HepG2 (cell line): ENCODE measurements at regions not wholly inside any gene's neighbourhood (a gene's known extent, or its start where the extent isn't known, plus 50 kb on each side); places are given as distances from the start of the nearest gene placed in this dataset.

Experiments used
- ATAC-seq: fragments of 200-7000 bp; cut with Tn5 transposase; 3 replicates; pipeline ENCODE4 v1.9.1; 2020; ENCODE audit warnings: mild to moderate bottlenecking, moderate library complexity
- BruUV-seq: library from RNA; stranded (reverse); fragments of 400-500 nt; replicated peaks from 2 replicates; lab custom pipeline; 2021; lab: Mats Ljungman, UMichigan
- CTCF ChIA-PET: fragments of 300-600 bp; formaldehyde crosslinking; extraction: SDS; loops from one replicate; lab custom pipeline; 2021; ENCODE audit warnings: low total read pairs, inconsistent platforms, low intra/inter-chr PET ratio; lab: Yijun Ruan, JAX
- POLR2A ChIA-PET: fragments of 350-600 bp; sonication (Branson Sonifier 250); formaldehyde crosslinking; loops from one replicate; lab custom pipeline; 2020; ENCODE audit warnings: antibody characterized with exemption, inconsistent platforms; lab: Yijun Ruan, JAX
- DNase-seq: peaks from one replicate; pipeline ENCODE4 v3.0.0-alpha.2; 2015; ENCODE audit warnings: low spot score
- FAIRE-seq: peaks from 3 replicates; lab custom pipeline; 2011; peaks lifted over from hg19 to GRCh38; lab: Jason Lieb, UNC
- H2AFZ ChIP-seq: one replicate; pipeline ENCODE4 v1.6.1; 2011; ENCODE audit warnings: low read length, inconsistent platforms
- H3K27ac ChIP-seq: fragments of 300-600 bp; 3 replicates; pipeline ENCODE4 v1.8.0; 2011; ENCODE audit warnings: mixed run types, mild to moderate bottlenecking, mixed read lengths, low read length, inconsistent platforms; ENCODE audit not compliant: insufficient read depth; ENCODE audit errors: extremely low read length
- H3K27me3 ChIP-seq, 2 experiments: fragments of 200-600 bp in 1 of 2; 2 replicates in 1 of 2; 3 replicates in 1 of 2; pipeline versions ENCODE4 v1.6.0 to v1.8.0; 2011; ENCODE audit warnings: low read length in 2 of 2, mild to moderate bottlenecking in 2 of 2, moderate library complexity in 2 of 2, inconsistent platforms in 1 of 2; ENCODE audit not compliant: insufficient read depth in 2 of 2, control insufficient read depth in 1 of 2
- H3K36me3 ChIP-seq, 2 experiments: fragments of 200-600 bp in 1 of 2; replicated peaks in 1 of 2; 2 replicates in 1 of 2; 3 replicates in 1 of 2; pipeline versions ENCODE4 v1.5.1 to v1.8.0; 2011; ENCODE audit warnings: low read length in 2 of 2, inconsistent platforms in 1 of 2; ENCODE audit not compliant: insufficient read depth in 2 of 2, control insufficient read depth in 1 of 2
- H3K4me1 ChIP-seq: 2 replicates; pipeline ENCODE4 v1.5.1; 2012; ENCODE audit warnings: low read length, inconsistent platforms; ENCODE audit not compliant: insufficient read depth
- H3K4me2 ChIP-seq: 2 replicates; pipeline ENCODE4 v1.6.0; 2011; ENCODE audit warnings: low read depth, low read length, inconsistent platforms
- H3K4me3 ChIP-seq, 3 experiments: fragments of 200-600 bp in 1 of 3; sonication (generic), shearing (Covaris generic) in 1 of 3; replicated peaks in 1 of 3; 2 replicates each; pipeline ENCODE4 v1.5.1; 2011 to 2016; ENCODE audit warnings: low read length in 3 of 3, inconsistent platforms in 2 of 3, low read depth in 2 of 3, mild to moderate bottlenecking in 2 of 3, control low read depth in 1 of 3, mixed read lengths in 1 of 3; ENCODE audit not compliant: insufficient read depth in 1 of 3
- H3K79me2 ChIP-seq: one replicate; pipeline ENCODE4 v1.6.1; 2011; ENCODE audit warnings: low read length, inconsistent platforms; ENCODE audit not compliant: insufficient read depth
- H3K9ac ChIP-seq: 2 replicates; pipeline ENCODE4 v1.6.0; 2011; ENCODE audit warnings: mild to moderate bottlenecking, low read depth, low read length, inconsistent platforms; ENCODE audit not compliant: insufficient read depth
- H3K9me3 ChIP-seq: 2 replicates; pipeline ENCODE4 v1.5.1; 2012; ENCODE audit warnings: mild to moderate bottlenecking, low read length
- H4K20me1 ChIP-seq: 2 replicates; pipeline ENCODE4 v1.6.0; 2011; ENCODE audit warnings: inconsistent platforms, mild to moderate bottlenecking, low read length, moderate library complexity; ENCODE audit not compliant: insufficient read depth
- DNMT1 ChIP-seq: sonication (generic); formaldehyde crosslinking; IDR thresholded peaks from 2 replicates; pipeline ENCODE4 v1.5.1; 2020; ENCODE audit warnings: mild to moderate bottlenecking, missing genetic modification reagents
- ELF3 ChIP-seq: IDR thresholded peaks from 2 replicates; pipeline ENCODE4 v1.6.1; 2016; ENCODE audit warnings: missing genetic modification reagents, missing compliant biosample characterization
- HHEX ChIP-seq: IDR thresholded peaks from 2 replicates; pipeline ENCODE4 v1.6.1; 2016; ENCODE audit warnings: control low read depth
- KAT8 ChIP-seq: IDR thresholded peaks from 2 replicates; pipeline ENCODE4 v1.6.1; 2016; ENCODE audit warnings: missing genetic modification reagents, missing compliant biosample characterization
- MIER2 ChIP-seq: IDR thresholded peaks from 2 replicates; pipeline ENCODE4 v1.6.1; 2016; ENCODE audit warnings: missing biosample characterization, missing genetic modification reagents
- MXD4 ChIP-seq: IDR thresholded peaks from 2 replicates; pipeline ENCODE4 v1.6.1; 2016; ENCODE audit warnings: mild to moderate bottlenecking, missing biosample characterization, missing genetic modification reagents
- NR1H2 ChIP-seq: sonication (generic); formaldehyde crosslinking; IDR thresholded peaks from 2 replicates; pipeline ENCODE4 v1.8.1; 2022; ENCODE audit warnings: low read depth, missing genetic modification reagents, borderline replicate concordance
- RFX5 ChIP-seq: IDR thresholded peaks from 2 replicates; pipeline ENCODE4 v1.6.1; 2011; ENCODE audit warnings: low read depth, low read length, improper control_type of control experiment
- SKI ChIP-seq: fragments of 450-650 bp; IDR thresholded peaks from one replicate; pipeline ENCODE4 v1.6.1; 2018; ENCODE audit warnings: mild to moderate bottlenecking; ENCODE audit not compliant: partially characterized antibody
- SNRNP70 ChIP-seq: fragments of 200-400 bp; formaldehyde crosslinking; IDR thresholded peaks from 2 replicates; pipeline ENCODE4 v1.6.1; 2017; ENCODE audit warnings: mild to moderate bottlenecking, low read depth, low read length, moderate library complexity
- SP1 ChIP-seq, 2 experiments: fragments of 450-650 bp in 1 of 2; sonication (generic) in 1 of 2; formaldehyde crosslinking in 1 of 2; IDR thresholded peaks; 2 replicates each; pipeline versions ENCODE4 v1.4.0 to v1.6.1; 2016 to 2020; ENCODE audit warnings: missing genetic modification reagents in 1 of 2
- SYNCRIP ChIP-seq: fragments of 200-400 bp; formaldehyde crosslinking; IDR thresholded peaks from 2 replicates; pipeline ENCODE4 v1.6.1; 2018; ENCODE audit warnings: mild to moderate bottlenecking, low read depth, low read length; ENCODE audit not compliant: insufficient read depth
- TRIM24 ChIP-seq: sonication (generic); formaldehyde crosslinking; IDR thresholded peaks from 2 replicates; pipeline ENCODE4 v1.8.0; 2022; ENCODE audit warnings: mild to moderate bottlenecking, missing genetic modification reagents
- ZNF431 ChIP-seq: sonication (generic); formaldehyde crosslinking; IDR thresholded peaks from 2 replicates; pipeline ENCODE4 v1.9.0; 2022; ENCODE audit warnings: missing genetic modification reagents, low read depth, mild to moderate bottlenecking, borderline replicate concordance
- ZNF484 ChIP-seq: sonication (generic); formaldehyde crosslinking; IDR thresholded peaks from 2 replicates; pipeline ENCODE4 v1.5.1; 2020; ENCODE audit warnings: mild to moderate bottlenecking, low read depth, missing genetic modification reagents, borderline replicate concordance
- ZNF713 ChIP-seq: sonication (generic); formaldehyde crosslinking; IDR thresholded peaks from 2 replicates; pipeline ENCODE4 v1.4.0; 2020; ENCODE audit warnings: mild to moderate bottlenecking, missing genetic modification reagents
- ZSCAN20 ChIP-seq: sonication (generic); formaldehyde crosslinking; IDR thresholded peaks from 2 replicates; pipeline ENCODE4 v1.4.0; 2020; ENCODE audit warnings: missing genetic modification reagents, mild to moderate bottlenecking, borderline replicate concordance
- WGBS: methylation state at CpG from one replicate; pipeline ENCODE4 v1.1.6; 2017; ENCODE audit warnings: low lambda C conversion rate; 5-methylcytosine and 5-hydroxymethylcytosine counted together
- in situ Hi-C: cut with HindIII; loops from 2 replicates; pipeline ENCODE4 v1.10.0; 2017; ENCODE audit warnings: low pct_unique_long_range_greater_than_20kb; ENCODE audit not compliant: extremely low pct_ligation_motif_present
- intact Hi-C: fragments of 100-400 bp; cut with micrococcal nuclease; formaldehyde crosslinking; loops from one replicate; pipeline ENCODE4 v1.10.0; 2022; ENCODE audit not compliant: unreplicated experiment
- TF ChIP-seq, protein P1 (sequence below): IDR thresholded peaks from 2 replicates; pipeline ENCODE4 v1.6.1; 2018; ENCODE audit warnings: missing genetic modification reagents
- TF ChIP-seq, protein P2 (sequence below): sonication (generic); formaldehyde crosslinking; conservative IDR thresholded peaks from 2 replicates; pipeline ENCODE4 v1.8.0; 2022; ENCODE audit warnings: mild to moderate bottlenecking, moderate library complexity, missing genetic modification reagents

DNA sequence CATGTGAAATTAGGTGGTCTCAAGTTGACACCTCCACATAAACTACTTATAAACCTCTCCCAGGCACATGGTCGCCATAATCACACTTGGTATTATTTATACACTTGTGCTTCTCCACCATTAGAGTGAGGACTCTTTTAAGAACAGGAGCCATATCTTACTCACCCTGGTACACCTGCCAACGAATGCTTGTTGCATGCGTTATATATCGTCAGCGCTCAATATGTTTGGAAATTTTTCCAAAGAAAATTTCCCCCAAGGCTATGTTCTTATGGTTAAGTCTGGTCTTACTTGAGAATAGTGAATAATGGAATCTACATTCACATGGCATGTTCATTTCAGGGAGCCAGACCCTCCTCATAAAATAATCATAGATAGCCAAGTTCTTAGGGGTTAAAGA is 271.7 kb downstream of the BCL11A start (continued):
- TF ChIP-seq ZNF713 (CRISPR knock-in tag): no peak
- TF ChIP-seq, all 625 proteins: peak for 0

DNA sequence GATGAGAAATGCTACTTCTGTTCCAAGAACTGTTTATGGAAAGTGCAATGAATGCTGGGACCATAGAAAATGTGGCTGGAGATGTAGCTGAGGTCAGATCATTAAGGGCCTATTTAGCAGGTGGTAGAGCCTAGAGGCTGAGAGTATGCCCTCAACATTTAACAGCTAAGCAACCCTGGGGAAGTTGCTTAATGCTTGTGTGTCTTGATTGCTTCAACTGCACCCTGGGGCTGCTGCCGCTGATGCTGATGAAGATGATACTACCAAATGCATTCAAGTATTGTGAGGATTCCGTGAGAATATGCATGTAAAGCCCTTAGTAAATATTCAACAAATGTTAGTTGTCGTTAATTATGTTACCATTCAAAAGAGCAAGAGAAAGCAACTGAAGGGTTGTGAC is 273.2 kb downstream of the BCL11A start:
- no peak for FAIRE-seq
- no peak overlapping the region for H3K27ac ChIP-seq

DNA sequence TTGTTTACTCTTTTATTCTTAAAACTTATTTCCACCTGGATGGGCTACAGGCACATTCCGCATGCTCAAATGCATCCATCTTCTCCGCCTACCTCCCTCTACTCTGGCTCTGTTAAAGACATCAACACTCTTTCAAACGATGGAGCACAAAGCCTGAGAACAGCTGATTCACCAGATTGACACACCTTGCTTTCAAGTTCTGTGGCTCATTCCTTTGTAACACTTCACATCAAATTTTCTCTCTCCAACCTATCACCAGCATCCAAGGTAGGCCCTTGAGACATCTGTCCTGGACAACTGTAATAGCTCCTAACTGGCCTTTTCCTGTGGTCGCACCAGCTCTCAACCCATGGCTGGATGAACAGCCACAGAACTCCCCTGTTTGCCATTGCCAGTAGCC is 274.5 kb downstream of the BCL11A start:
- in situ Hi-C loops (no loop called here), intact Hi-C loops (no loop called here)
- ChIA-PET POLR2A (no interaction called here), CTCF (no interaction called here)
- H3K79me2 ChIP-seq: no peaks in the 10 kb centered on the region
- FAIRE-seq (no peak), DNase-seq (no peak), ATAC-seq (no peak)
- no peaks in the 10 kb centered on the region for H3K36me3 ChIP-seq
- H3K4me3 ChIP-seq: no peak overlapping the region
- H3K4me2 ChIP-seq: no peak overlapping the region
- H4K20me1 ChIP-seq: no peaks in the 10 kb centered on the region
- no peak overlapping the region for H2AFZ ChIP-seq
- H3K27ac ChIP-seq: no peak overlapping the region
- H3K9ac ChIP-seq: no peak overlapping the region
- no TSS peak for BruUV-seq
- TF ChIP-seq SP1 (IDR thresholded peaks at IDR 0.05): no peak
- TF ChIP-seq SP1 (CRISPR knock-in tag; IDR thresholded peaks at IDR 0.05): no peak
- no peak for TF ChIP-seq RFX5
- no peak for TF ChIP-seq MIER2 (CRISPR knock-in tag)
- TF ChIP-seq, protein P1, sequence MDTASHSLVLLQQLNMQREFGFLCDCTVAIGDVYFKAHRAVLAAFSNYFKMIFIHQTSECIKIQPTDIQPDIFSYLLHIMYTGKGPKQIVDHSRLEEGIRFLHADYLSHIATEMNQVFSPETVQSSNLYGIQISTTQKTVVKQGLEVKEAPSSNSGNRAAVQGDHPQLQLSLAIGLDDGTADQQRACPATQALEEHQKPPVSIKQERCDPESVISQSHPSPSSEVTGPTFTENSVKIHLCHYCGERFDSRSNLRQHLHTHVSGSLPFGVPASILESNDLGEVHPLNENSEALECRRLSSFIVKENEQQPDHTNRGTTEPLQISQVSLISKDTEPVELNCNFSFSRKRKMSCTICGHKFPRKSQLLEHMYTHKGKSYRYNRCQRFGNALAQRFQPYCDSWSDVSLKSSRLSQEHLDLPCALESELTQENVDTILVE: no peak
- no peak for TF ChIP-seq KAT8 (CRISPR knock-in tag)
- no peak for TF ChIP-seq ZNF431 (CRISPR knock-in tag)
- TF ChIP-seq SYNCRIP: no peak
- no peak for TF ChIP-seq SNRNP70
- no peak for TF ChIP-seq NR1H2 (CRISPR knock-in tag)
- no peak for TF ChIP-seq ELF3
- TF ChIP-seq, protein P2, sequence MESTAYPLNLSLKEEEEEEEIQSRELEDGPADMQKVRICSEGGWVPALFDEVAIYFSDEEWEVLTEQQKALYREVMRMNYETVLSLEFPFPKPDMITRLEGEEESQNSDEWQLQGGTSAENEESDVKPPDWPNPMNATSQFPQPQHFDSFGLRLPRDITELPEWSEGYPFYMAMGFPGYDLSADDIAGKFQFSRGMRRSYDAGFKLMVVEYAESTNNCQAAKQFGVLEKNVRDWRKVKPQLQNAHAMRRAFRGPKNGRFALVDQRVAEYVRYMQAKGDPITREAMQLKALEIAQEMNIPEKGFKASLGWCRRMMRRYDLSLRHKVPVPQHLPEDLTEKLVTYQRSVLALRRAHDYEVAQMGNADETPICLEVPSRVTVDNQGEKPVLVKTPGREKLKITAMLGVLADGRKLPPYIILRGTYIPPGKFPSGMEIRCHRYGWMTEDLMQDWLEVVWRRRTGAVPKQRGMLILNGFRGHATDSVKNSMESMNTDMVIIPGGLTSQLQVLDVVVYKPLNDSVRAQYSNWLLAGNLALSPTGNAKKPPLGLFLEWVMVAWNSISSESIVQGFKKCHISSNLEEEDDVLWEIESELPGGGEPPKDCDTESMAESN (CRISPR knock-in tag): no peak
- H3K9me3 ChIP-seq: peaks cover 10% of the 10 kb centered on the region
- no peaks in the 10 kb centered on the region for H3K4me1 ChIP-seq
- no peaks in the 10 kb centered on the region for H3K27me3 ChIP-seq
- 22% methylated on average over 4 of the region's 4 CpGs for WGBS

More for the DNA sequence above, 273.2 kb downstream of the BCL11A start:
- CTCF ChIA-PET: no interaction called here
- no peaks in the 10 kb centered on the region for H3K36me3 ChIP-seq
- no peak overlapping the region for H2AFZ ChIP-seq
- no peak overlapping the region for H3K4me2 ChIP-seq
- H3K9ac ChIP-seq: no peak overlapping the region
- BruUV-seq: no TSS peak
- in situ Hi-C loops (no loop called here), intact Hi-C loops (no loop called here)
- no peaks in the 10 kb centered on the region for H3K79me2 ChIP-seq
- no peaks in the 10 kb centered on the region for H3K4me1 ChIP-seq
- ATAC-seq: no peak
- H3K4me3 ChIP-seq: no peak overlapping the region
- TF ChIP-seq TRIM24: no peak
- no peak for TF ChIP-seq SKI
- TF ChIP-seq HHEX (CRISPR knock-in tag): no peak
- no peak for TF ChIP-seq MXD4 (CRISPR knock-in tag)
- no peak for TF ChIP-seq ZSCAN20 (CRISPR knock-in tag)
- no peak for TF ChIP-seq DNMT1
- no peak for TF ChIP-seq ZNF484 (CRISPR knock-in tag)
- TF ChIP-seq, all 625 proteins: peak for 0
- POLR2A ChIA-PET: no interaction called here
- 58% methylated on average over 3 of the region's 3 CpGs for WGBS
- Histone ChIP-seq H3K9me3 (no peaks in the 10 kb centered on the region), H4K20me1 (no peaks in the 10 kb centered on the region), H3K27me3 (no peaks in the 10 kb centered on the region)
- DNase-seq: no peak
